Astrocyte (in vitro differentiated cells and primary cell): ENCODE measurements at regions not wholly inside any gene's neighbourhood (a gene's known extent, or its start where the extent isn't known, plus 50 kb on each side); places are given as distances from the start of the nearest gene placed in this dataset.

Experiments used
- EZH2 ChIP-seq: IDR thresholded peaks from 2 replicates; pipeline ENCODE4 v1.6.1; 2012; ENCODE audit warnings: mild to moderate bottlenecking, low read length, inconsistent platforms; ENCODE audit not compliant: insufficient read depth
- TF ChIP-seq, protein P1 (sequence below): IDR thresholded peaks from 2 replicates; pipeline ENCODE4 v1.5.1; 2011; ENCODE audit warnings: low read depth, mild to moderate bottlenecking, inconsistent platforms, low read length, moderate library complexity; ENCODE audit not compliant: insufficient read depth

DNA sequence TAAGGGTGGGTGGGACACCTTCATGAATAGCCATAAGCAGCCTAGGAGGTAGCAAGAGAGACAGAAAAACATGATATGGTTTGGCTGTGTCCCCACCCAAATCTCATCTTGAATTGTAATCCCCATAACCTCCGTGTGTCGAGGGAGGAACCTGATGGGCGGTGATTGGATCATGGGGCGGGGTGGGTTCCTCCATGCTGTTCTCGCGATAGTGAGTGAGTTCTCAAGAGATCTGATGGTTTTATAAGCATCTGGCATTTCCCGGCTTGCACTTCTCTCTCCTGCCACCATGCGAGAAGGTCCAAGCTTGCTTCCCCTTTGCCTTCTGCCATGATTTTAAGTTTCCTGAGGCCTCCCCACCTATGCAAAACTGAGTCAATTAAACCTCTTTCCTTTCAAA, 259.1 kb upstream of the ERCC4 start:
- TF ChIP-seq, protein P1, sequence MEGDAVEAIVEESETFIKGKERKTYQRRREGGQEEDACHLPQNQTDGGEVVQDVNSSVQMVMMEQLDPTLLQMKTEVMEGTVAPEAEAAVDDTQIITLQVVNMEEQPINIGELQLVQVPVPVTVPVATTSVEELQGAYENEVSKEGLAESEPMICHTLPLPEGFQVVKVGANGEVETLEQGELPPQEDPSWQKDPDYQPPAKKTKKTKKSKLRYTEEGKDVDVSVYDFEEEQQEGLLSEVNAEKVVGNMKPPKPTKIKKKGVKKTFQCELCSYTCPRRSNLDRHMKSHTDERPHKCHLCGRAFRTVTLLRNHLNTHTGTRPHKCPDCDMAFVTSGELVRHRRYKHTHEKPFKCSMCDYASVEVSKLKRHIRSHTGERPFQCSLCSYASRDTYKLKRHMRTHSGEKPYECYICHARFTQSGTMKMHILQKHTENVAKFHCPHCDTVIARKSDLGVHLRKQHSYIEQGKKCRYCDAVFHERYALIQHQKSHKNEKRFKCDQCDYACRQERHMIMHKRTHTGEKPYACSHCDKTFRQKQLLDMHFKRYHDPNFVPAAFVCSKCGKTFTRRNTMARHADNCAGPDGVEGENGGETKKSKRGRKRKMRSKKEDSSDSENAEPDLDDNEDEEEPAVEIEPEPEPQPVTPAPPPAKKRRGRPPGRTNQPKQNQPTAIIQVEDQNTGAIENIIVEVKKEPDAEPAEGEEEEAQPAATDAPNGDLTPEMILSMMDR = no peak
- TF ChIP-seq EZH2 = no peak
